PC-9 (cell line): ENCODE measurements at regions not wholly inside any gene's neighbourhood (a gene's known extent, or its start where the extent isn't known, plus 50 kb on each side); places are given as distances from the start of the nearest gene placed in this dataset.
"Not testable (repeated sequence)": the region's sequence is repeated elsewhere in the genome, so short reads cannot be mapped to it uniquely, and the experiment has no call there.

ENCODE experiments used
- BruUV-seq: library from RNA; stranded (reverse); fragments of 400-500 nt; replicated peaks from 2 replicates; lab custom pipeline; 2021; lab: Mats Ljungman, UMichigan
- CTCF ChIA-PET: fragments of 300-600 bp; sonication (Branson Sonifier 250); formaldehyde crosslinking; loops from one replicate; lab custom pipeline; 2022; ENCODE audit warnings: antibody characterized with exemption; lab: Charles Lee
- POLR2A ChIA-PET: fragments of 300-600 bp; sonication (Branson Sonifier 250); formaldehyde crosslinking; loops from one replicate; lab custom pipeline; 2022; ENCODE audit warnings: antibody characterized with exemption; ENCODE audit not compliant: unreplicated experiment; lab: Charles Lee
- DNase-seq, 2 experiments: peaks; one replicate each; pipeline versions ENCODE4 v3.0.0 to v3.0.0-alpha.2; 2015 to 2022; ENCODE audit warnings: mixed read lengths in 1 of 2
- H2AFZ ChIP-seq: fragments of 200-600 bp; sonication (generic); 2 replicates; pipeline ENCODE4 v1.8.1; 2017; ENCODE audit warnings: antibody characterized with exemption
- H3F3A ChIP-seq: fragments of 200-600 bp; sonication (generic); 2 replicates; pipeline ENCODE4 v1.8.1; 2017; ENCODE audit warnings: antibody characterized with exemption, mild to moderate bottlenecking, low read depth; ENCODE audit not compliant: insufficient read depth
- H3K27ac ChIP-seq: fragments of 200-600 bp; sonication (generic); 2 replicates; pipeline ENCODE4 v1.6.1; 2016; ENCODE audit warnings: mixed run types
- H3K27me3 ChIP-seq: fragments of 200-600 bp; sonication (generic); 2 replicates; pipeline ENCODE4 v1.6.1; 2016; ENCODE audit warnings: low read depth, mixed run types; ENCODE audit not compliant: insufficient read depth
- H3K36me3 ChIP-seq: fragments of 200-600 bp; sonication (generic); 2 replicates; pipeline ENCODE4 v1.6.1; 2016; ENCODE audit warnings: low read depth, mixed run types
- H3K4me1 ChIP-seq: fragments of 200-600 bp; sonication (generic); replicated peaks from 2 replicates; pipeline ENCODE4 v1.6.1; 2016; ENCODE audit warnings: mixed run types; ENCODE audit not compliant: insufficient read depth
- H3K4me2 ChIP-seq: fragments of 200-600 bp; sonication (generic); 2 replicates; pipeline ENCODE4 v1.6.1; 2017; ENCODE audit warnings: mixed run types
- H3K4me3 ChIP-seq: fragments of 200-600 bp; sonication (generic); 2 replicates; pipeline ENCODE4 v1.6.1; 2016; ENCODE audit warnings: mixed run types
- H3K79me2 ChIP-seq: fragments of 200-600 bp; sonication (generic); 2 replicates; pipeline ENCODE4 v1.6.1; 2017; ENCODE audit warnings: low read depth, mixed run types
- H3K9me2 ChIP-seq: fragments of 200-600 bp; sonication (generic); 2 replicates; pipeline ENCODE4 v1.8.1; 2017; ENCODE audit warnings: mild to moderate bottlenecking; ENCODE audit not compliant: insufficient read depth
- H3K9me3 ChIP-seq: fragments of 200-600 bp; sonication (generic); 2 replicates; pipeline ENCODE4 v1.8.1; 2016; ENCODE audit warnings: low read depth; ENCODE audit not compliant: insufficient read depth
- H4K20me1 ChIP-seq: fragments of 200-600 bp; sonication (generic); 2 replicates; pipeline ENCODE4 v1.8.1; 2017; ENCODE audit not compliant: insufficient read depth
- CTCF ChIP-seq: fragments of 200-600 bp; sonication (generic); conservative IDR thresholded peaks from 2 replicates; pipeline ENCODE4 v1.6.1; 2017; ENCODE audit warnings: mixed run types, antibody characterized with exemption, mild to moderate bottlenecking, moderate library complexity
- EZH2 ChIP-seq: fragments of 200-600 bp; sonication (generic); IDR thresholded peaks from 2 replicates; pipeline ENCODE4 v1.8.0; 2017; ENCODE audit warnings: antibody characterized with exemption, low read depth
- intact Hi-C: fragments of 100-400 bp; cut with micrococcal nuclease; formaldehyde crosslinking; loops from one replicate; pipeline ENCODE4 v1.10.0; 2022; ENCODE audit not compliant: unreplicated experiment

GRCh38 chr6:27795697-27796494 is 116.3 kb downstream of the OR2B2 start:
- intact Hi-C loops: loop anchor here (1.0 kb wide), 1 partner anchor 43 kb away; no protein-coding TSS in a partner anchor
- Histone ChIP-seq H3K27me3 (no peaks in the 10 kb centered on the region), H4K20me1 (no peaks in the 10 kb centered on the region), H3K4me1 (peaks cover 7% of the 10 kb centered on the region; the same call in 1 of the 2 replicates), H3K9me3 (no peaks in the 10 kb centered on the region), H3F3A (peaks cover 29% of the 10 kb centered on the region), H3K79me2 (no peaks in the 10 kb centered on the region), H3K36me3 (no peaks in the 10 kb centered on the region), H3K27ac (no peak overlapping the region), H2AFZ (no peak overlapping the region), H3K4me2 (peak overlapping the region; percentile 35; the same call in 1 of the 2 replicates), H3K9me2 (no peaks in the 10 kb centered on the region), H3K4me3 (no peak overlapping the region; the same call in 1 of the 2 replicates)
- peak; percentile 89 for TF ChIP-seq CTCF
- no peak for TF ChIP-seq EZH2
- CTCF ChIA-PET: interaction anchor here (0.6 to 1.9 kb wide), 7 partner anchors 14 to 633 kb away, joined by 3 to 19 read pairs (median 5); a partner anchor contains a TSS
- peak; percentile 70 to 87 for DNase-seq
- BruUV-seq: no TSS peak
- POLR2A ChIA-PET: interaction anchor here (0.5 to 1.0 kb wide), 7 partner anchors 14 to 146 kb away, joined by 3 to 10 read pairs (median 3); a partner anchor contains a TSS

GRCh38 chr6:27791182-27791943 is 120.8 kb downstream of the OR2B2 start:
- Histone ChIP-seq H3K27ac (no peak overlapping the region), H3K4me2 (peak overlapping the region; percentile 98), H3K9me2 (no peaks in the 10 kb centered on the region), H3K79me2 (no peaks in the 10 kb centered on the region), H3F3A (peaks cover 29% of the 10 kb centered on the region), H3K4me3 (peak overlapping the region; percentile 64), H3K27me3 (no peaks in the 10 kb centered on the region), H2AFZ (peak overlapping the region; percentile 91), H3K4me1 (peaks cover 7% of the 10 kb centered on the region; the same call in 1 of the 2 replicates), H3K36me3 (no peaks in the 10 kb centered on the region), H3K9me3 (no peaks in the 10 kb centered on the region), H4K20me1 (no peaks in the 10 kb centered on the region)
- POLR2A ChIA-PET: no interaction called here
- intact Hi-C loops: no loop called here
- DNase-seq: peak; percentile 62 to 66
- no TSS peak for BruUV-seq
- TF ChIP-seq EZH2 (no peak), CTCF (no peak)
- CTCF ChIA-PET: no interaction called here

- H3K27ac ChIP-seq, H3K9me3 ChIP-seq, H3K79me2 ChIP-seq, H3K36me3 ChIP-seq, H3K4me1 ChIP-seq, DNase-seq, H4K20me1 ChIP-seq, H3K4me3 ChIP-seq, CTCF ChIA-PET, H3K27me3 ChIP-seq, BruUV-seq, H3K4me2 ChIP-seq, intact Hi-C loops, H3K9me2 ChIP-seq, H2AFZ ChIP-seq: not testable (repeated sequence)
- POLR2A ChIA-PET: interaction anchor here (0.6 kb wide), 1 partner anchor 21 kb away, joined by 3 read pairs; a partner anchor contains a TSS
- peaks cover 21% of the 10 kb centered on the region for H3F3A ChIP-seq
These were observed 123.8 kb downstream of the OR2B2 start for GRCh38 chr6:27788376-27788775.
